Daoy (cell line): ENCODE measurements at regions not wholly inside any gene's neighbourhood (a gene's known extent, or its start where the extent isn't known, plus 50 kb on each side); places are given as distances from the start of the nearest gene placed in this dataset.
"Not testable (repeated sequence)": the region's sequence is repeated elsewhere in the genome, so short reads cannot be mapped to it uniquely, and the experiment has no call there.

Experiments used
- DNase-seq: peaks from one replicate; pipeline ENCODE4 v3.0.0-alpha.2; 2015; ENCODE audit warnings: low read depth

- no peak for DNase-seq
These were observed 109.6 kb upstream of the ALKAL2 start for GRCh38 chr2:397521-397920.

- DNase-seq = no peak
These were observed 109.0 kb upstream of the ALKAL2 start for GRCh38 chr2:396903-397302.

- DNase-seq = no peak
These were observed 108.0 kb upstream of the ALKAL2 start for GRCh38 chr2:395886-396285.

- peak; percentile 89 for DNase-seq
These were observed 106.1 kb upstream of the ALKAL2 start for GRCh38 chr2:393711-394696.

GRCh38 chr2:392926-393280, 105.0 kb upstream of the ALKAL2 start:
- no peak for DNase-seq

- no peak for DNase-seq
These were observed 104.5 kb upstream of the ALKAL2 start for GRCh38 chr2:392181-392925.

- DNase-seq = no peak
These were observed 103.8 kb upstream of the ALKAL2 start for GRCh38 chr2:391696-392095.

- no peak for DNase-seq
These were observed 103.1 kb upstream of the ALKAL2 start for GRCh38 chr2:390959-391358.

- not testable (repeated sequence) for DNase-seq
These were observed 102.1 kb upstream of the ALKAL2 start for GRCh38 chr2:389985-390384.

- DNase-seq = not testable (repeated sequence)
These were observed 100.9 kb upstream of the ALKAL2 start for GRCh38 chr2:388752-389151.

- no peak for DNase-seq
These were observed 100.1 kb upstream of the ALKAL2 start for GRCh38 chr2:387980-388421.

GRCh38 chr2:386406-387103, 98.7 kb upstream of the ALKAL2 start:
- DNase-seq = no peak

- DNase-seq = no peak
These were observed 97.9 kb upstream of the ALKAL2 start for GRCh38 chr2:385785-386184.

GRCh38 chr2:385061-385460, 97.2 kb upstream of the ALKAL2 start:
- no peak for DNase-seq

- DNase-seq = peak; percentile 70
These were observed 96.0 kb upstream of the ALKAL2 start for GRCh38 chr2:383888-384287.

- DNase-seq = no peak
These were observed 95.3 kb upstream of the ALKAL2 start for GRCh38 chr2:383178-383577.

GRCh38 chr2:382728-383022, 94.8 kb upstream of the ALKAL2 start:
- DNase-seq = no peak

- DNase-seq = no peak
These were observed 94.2 kb upstream of the ALKAL2 start for GRCh38 chr2:381941-382727.

GRCh38 chr2:381181-381580, 93.3 kb upstream of the ALKAL2 start:
- DNase-seq = no peak

- no peak for DNase-seq
These were observed 92.9 kb upstream of the ALKAL2 start for GRCh38 chr2:380772-381171.

GRCh38 chr2:380221-380620, 92.3 kb upstream of the ALKAL2 start:
- DNase-seq = no peak

- DNase-seq = no peak
These were observed 91.9 kb upstream of the ALKAL2 start for GRCh38 chr2:379778-380177.
